PFSK-1 (cell line): ENCODE measurements at regions not wholly inside any gene's neighbourhood (a gene's known extent, or its start where the extent isn't known, plus 50 kb on each side); places are given as distances from the start of the nearest gene placed in this dataset.

ENCODE experiments used
- FOXP2 ChIP-seq: optimal IDR thresholded peaks from 2 replicates; pipeline ENCODE3; 2011; ENCODE audit warnings: borderline replicate concordance, control low read depth, inconsistent platforms; ENCODE audit not compliant: insufficient read depth; ENCODE audit errors: extremely low read length, extremely low read depth
- POLR2AphosphoS5 ChIP-seq: IDR thresholded peaks from 2 replicates; pipeline ENCODE4 v1.6.1; 2012; ENCODE audit warnings: low read depth, mild to moderate bottlenecking, control low read depth, low read length, moderate library complexity
- SIN3A ChIP-seq: IDR thresholded peaks from 2 replicates; pipeline ENCODE4 v1.6.1; 2012; ENCODE audit warnings: mild to moderate bottlenecking, low read length, moderate library complexity, borderline replicate concordance; ENCODE audit not compliant: insufficient read depth
- TAF1 ChIP-seq: IDR thresholded peaks from 2 replicates; pipeline ENCODE4 v1.6.1; 2012; ENCODE audit warnings: low read length, control low read depth, borderline replicate concordance; ENCODE audit not compliant: insufficient read depth
- TF ChIP-seq, protein P1 (sequence below), 2 experiments: IDR thresholded peaks; 2 replicates each; pipeline versions ENCODE4 v1.6.1 to v1.8.0; 2011 to 2012; ENCODE audit warnings: low read depth in 2 of 2, low read length in 2 of 2, control low read depth in 1 of 2, inconsistent platforms in 1 of 2, mild to moderate bottlenecking in 1 of 2, moderate library complexity in 1 of 2; ENCODE audit not compliant: insufficient read depth in 1 of 2

DNA sequence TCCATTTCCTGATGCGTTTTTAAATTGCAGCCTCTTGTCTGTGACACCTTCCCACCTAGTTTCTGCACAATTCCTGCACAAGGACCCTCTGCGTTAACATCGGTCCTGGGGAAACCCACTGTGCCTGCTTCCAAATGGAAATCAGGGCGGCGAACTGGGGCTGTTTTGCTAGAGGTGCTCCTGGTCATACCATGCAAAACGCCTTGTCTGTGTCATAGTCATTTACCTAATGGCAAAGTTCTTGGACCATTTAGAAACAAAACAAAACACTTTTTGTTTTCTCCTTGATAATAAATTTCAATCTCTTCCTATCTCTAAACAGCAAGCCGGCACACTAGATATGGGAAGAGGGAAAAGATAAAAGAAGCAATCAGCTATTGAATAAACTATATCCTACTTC lies 206.9 kb upstream of the KLF14 start:
- TF ChIP-seq POLR2AphosphoS5 (no peak), TAF1 (no peak), FOXP2 (no peak), SIN3A (no peak)
- TF ChIP-seq, protein P1, sequence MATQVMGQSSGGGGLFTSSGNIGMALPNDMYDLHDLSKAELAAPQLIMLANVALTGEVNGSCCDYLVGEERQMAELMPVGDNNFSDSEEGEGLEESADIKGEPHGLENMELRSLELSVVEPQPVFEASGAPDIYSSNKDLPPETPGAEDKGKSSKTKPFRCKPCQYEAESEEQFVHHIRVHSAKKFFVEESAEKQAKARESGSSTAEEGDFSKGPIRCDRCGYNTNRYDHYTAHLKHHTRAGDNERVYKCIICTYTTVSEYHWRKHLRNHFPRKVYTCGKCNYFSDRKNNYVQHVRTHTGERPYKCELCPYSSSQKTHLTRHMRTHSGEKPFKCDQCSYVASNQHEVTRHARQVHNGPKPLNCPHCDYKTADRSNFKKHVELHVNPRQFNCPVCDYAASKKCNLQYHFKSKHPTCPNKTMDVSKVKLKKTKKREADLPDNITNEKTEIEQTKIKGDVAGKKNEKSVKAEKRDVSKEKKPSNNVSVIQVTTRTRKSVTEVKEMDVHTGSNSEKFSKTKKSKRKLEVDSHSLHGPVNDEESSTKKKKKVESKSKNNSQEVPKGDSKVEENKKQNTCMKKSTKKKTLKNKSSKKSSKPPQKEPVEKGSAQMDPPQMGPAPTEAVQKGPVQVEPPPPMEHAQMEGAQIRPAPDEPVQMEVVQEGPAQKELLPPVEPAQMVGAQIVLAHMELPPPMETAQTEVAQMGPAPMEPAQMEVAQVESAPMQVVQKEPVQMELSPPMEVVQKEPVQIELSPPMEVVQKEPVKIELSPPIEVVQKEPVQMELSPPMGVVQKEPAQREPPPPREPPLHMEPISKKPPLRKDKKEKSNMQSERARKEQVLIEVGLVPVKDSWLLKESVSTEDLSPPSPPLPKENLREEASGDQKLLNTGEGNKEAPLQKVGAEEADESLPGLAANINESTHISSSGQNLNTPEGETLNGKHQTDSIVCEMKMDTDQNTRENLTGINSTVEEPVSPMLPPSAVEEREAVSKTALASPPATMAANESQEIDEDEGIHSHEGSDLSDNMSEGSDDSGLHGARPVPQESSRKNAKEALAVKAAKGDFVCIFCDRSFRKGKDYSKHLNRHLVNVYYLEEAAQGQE (IDR thresholded peaks at IDR 0.05; ENCODE audit: insufficient read depth in 1 of 2, low read depth in 2 of 2, low read length in 2 of 2) = no peak
